ENCODE measurements at regions not wholly inside any gene's neighbourhood (a gene's known extent, or its start where the extent isn't known, plus 50 kb on each side); places are given as distances from the start of the nearest gene placed in this dataset.
A peak's percentile ranks its signal among the peaks of the same experiment; 100 is the strongest.

DNA sequence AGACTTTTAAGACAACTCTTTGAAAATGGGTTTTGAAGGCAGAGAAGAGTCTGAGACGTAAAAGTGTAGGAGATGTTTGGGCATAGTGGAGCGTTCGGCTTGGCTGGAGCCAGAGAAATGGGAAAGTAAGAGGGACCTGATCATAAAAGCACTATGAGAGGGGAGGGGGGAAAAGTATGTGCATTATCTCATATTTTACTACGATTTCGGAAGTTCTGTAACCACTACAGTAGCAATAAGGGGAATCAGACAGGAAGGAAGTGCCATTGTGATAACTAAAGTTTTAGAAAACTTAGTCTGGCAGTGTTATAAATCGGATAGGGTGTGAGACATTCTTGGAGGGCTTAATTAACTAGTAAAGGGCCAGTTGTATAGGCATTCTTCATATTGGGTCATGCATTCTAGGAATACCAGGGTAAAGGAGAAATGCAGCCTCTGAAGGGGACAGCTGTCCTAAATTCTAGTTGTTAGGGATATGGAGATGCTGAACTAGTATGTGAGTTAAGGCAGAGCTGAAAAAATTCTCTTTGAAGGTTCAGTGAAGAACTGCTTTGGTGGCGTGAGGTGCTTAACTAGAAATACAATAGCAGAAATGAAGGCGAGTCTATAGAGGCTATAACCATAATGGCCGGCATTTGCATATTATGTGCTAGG lies 83.8 kb upstream of the FREM1 start (continued):
- no peak for TF ChIP-seq HOXD13 (CRISPR knock-in tag; IDR thresholded peaks at IDR 0.05; ENCODE audit: borderline replicate concordance)

- CTCF ChIA-PET, result interaction anchor here (0.7 kb wide), 1 partner anchor 110 kb away, joined by 3 read pairs; no protein-coding TSS in a partner anchor
- Histone ChIP-seq H3K4me1 (ENCODE audit: control insufficient read depth, insufficient read depth, low read length) (no peaks in the 10 kb centered on the region), H3K36me3 (ENCODE audit: control insufficient read depth in 2 of 2, insufficient read depth in 1 of 2, low read length in 2 of 2) (no peaks in the 10 kb centered on the region), H3K9me3 (ENCODE audit: control insufficient read depth, insufficient read depth, low read depth, low read length) (no peaks in the 10 kb centered on the region), H3K27ac (ENCODE audit: extremely low read depth, low read depth, low read length) (no peak overlapping the region; the same call in 1 of the 2 replicates), H3K4me3 (ENCODE audit: low read depth, low read length) (peak overlapping the region; percentile 25)
- POLR2A ChIA-PET, result no interaction called here
- TF ChIP-seq ZFP41 (tag by site-specific recombination; IDR thresholded peaks at IDR 0.05; ENCODE audit: borderline replicate concordance) (no peak), RBAK (tag by site-specific recombination; IDR thresholded peaks at IDR 0.05) (no peak), MZF1 (tag by site-specific recombination; IDR thresholded peaks at IDR 0.05; ENCODE audit: borderline replicate concordance) (no peak), TSHZ1 (tag by site-specific recombination; IDR thresholded peaks at IDR 0.05; ENCODE audit: borderline replicate concordance) (no peak), ZNF514 (tag by site-specific recombination; IDR thresholded peaks at IDR 0.05) (no peak), WT1 (tag by site-specific recombination; IDR thresholded peaks at IDR 0.05) (no peak), ZNF146 (tag by site-specific recombination; IDR thresholded peaks at IDR 0.05) (no peak)
Observed at GRCh38 chr9:14993061-14993800, 83.0 kb upstream of the FREM1 start.

GRCh38 chr9:14992516-14992915 lies 82.3 kb upstream of the FREM1 start:
- ChIA-PET POLR2A (no interaction called here), CTCF (interaction anchor here (0.7 kb wide), 1 partner anchor 111 kb away, joined by 3 read pairs; no protein-coding TSS in a partner anchor)
- H3K4me3 ChIP-seq (ENCODE audit: low read depth, low read length), result no peak overlapping the region
- H3K27ac ChIP-seq (ENCODE audit: extremely low read depth, low read depth, low read length), result no peak overlapping the region
- H3K9me3 ChIP-seq (ENCODE audit: control insufficient read depth, insufficient read depth, low read depth, low read length), result no peaks in the 10 kb centered on the region
- H3K4me1 ChIP-seq (ENCODE audit: control insufficient read depth, insufficient read depth, low read length), result no peaks in the 10 kb centered on the region
- no peaks in the 10 kb centered on the region for H3K36me3 ChIP-seq (ENCODE audit: control insufficient read depth in 2 of 2, insufficient read depth in 1 of 2, low read length in 2 of 2)
- TF ChIP-seq ZNF394 (tag by site-specific recombination; IDR thresholded peaks at IDR 0.05; ENCODE audit: borderline replicate concordance), result no peak
- no peak for TF ChIP-seq ZNF600 (tag by site-specific recombination; IDR thresholded peaks at IDR 0.05)
- no peak for TF ChIP-seq GLI2 (tag by site-specific recombination; IDR thresholded peaks at IDR 0.05; ENCODE audit: borderline replicate concordance, low read depth)
- TF ChIP-seq ZNF341 (tag by site-specific recombination; IDR thresholded peaks at IDR 0.05; ENCODE audit: low read depth), result no peak
- TF ChIP-seq PRDM1 (tag by site-specific recombination; IDR thresholded peaks at IDR 0.05), result no peak
- no peak for TF ChIP-seq GLIS2 (tag by site-specific recombination; IDR thresholded peaks at IDR 0.05)
- no peak for TF ChIP-seq TSHZ1 (tag by site-specific recombination; IDR thresholded peaks at IDR 0.05; ENCODE audit: borderline replicate concordance)
- no peak for TF ChIP-seq ZNF350 (tag by site-specific recombination; IDR thresholded peaks at IDR 0.05)
- no peak for TF ChIP-seq YY1 (tag by site-specific recombination; IDR thresholded peaks at IDR 0.05)
- TF ChIP-seq ZNF785 (tag by site-specific recombination; IDR thresholded peaks at IDR 0.05), result no peak
- TF ChIP-seq ZNF664 (tag by site-specific recombination; IDR thresholded peaks at IDR 0.05), result no peak
- no peak for TF ChIP-seq ZNF311 (tag by site-specific recombination; IDR thresholded peaks at IDR 0.05; ENCODE audit: borderline replicate concordance)
- no peak for TF ChIP-seq ZNF133 (tag by site-specific recombination; IDR thresholded peaks at IDR 0.05)
